ENCODE measurements at regions not wholly inside any gene's neighbourhood (a gene's known extent, or its start where the extent isn't known, plus 50 kb on each side); places are given as distances from the start of the nearest gene placed in this dataset.

DNA sequence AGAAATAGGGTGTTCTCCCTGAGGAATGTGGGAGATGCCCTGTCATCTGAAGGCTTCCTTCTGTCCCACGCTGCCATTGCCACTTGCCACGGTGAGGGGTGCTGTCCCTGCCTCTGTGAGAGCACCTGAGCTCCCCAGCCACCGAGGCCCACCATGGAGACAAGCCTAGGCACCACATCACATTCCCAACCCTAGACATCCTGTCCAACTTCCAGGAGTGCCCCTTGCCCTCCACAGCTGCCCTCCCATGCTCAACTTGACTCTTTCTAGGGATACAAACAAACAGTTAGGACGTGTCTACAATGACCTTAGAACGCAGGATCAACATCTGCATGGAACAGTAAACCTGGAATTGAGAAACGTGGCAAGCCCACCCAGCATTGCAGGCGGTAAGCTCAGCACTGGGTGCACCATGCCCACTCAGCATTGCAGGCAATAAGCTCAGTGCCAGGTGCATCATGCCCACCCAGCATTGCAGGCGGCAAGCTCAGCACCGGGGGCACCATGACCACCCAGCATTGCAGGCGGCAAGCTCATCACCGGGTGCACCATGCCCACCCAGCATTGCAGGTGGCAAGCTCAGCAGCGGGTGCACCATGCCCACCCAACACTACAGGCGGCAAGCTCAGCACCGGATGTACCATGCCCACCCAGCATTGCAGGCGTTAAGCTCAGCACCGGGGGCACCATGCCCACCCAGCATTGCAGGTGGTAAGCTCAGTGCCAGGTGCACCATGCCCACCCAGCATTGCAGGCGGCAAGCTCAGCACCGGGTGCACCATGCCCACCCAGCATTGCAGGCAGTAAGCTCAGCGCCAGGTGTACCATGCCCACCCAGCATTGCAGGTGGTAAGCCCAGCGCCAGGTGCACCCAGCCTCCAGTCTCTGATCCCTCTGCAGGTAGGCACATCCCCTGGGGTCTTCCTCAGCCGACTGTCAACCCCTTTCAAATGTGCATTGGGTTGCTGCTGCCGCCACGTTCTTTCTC lies 1463.9 kb downstream of the TBC1D22A start:
- Histone ChIP-seq H3K27ac (ENCODE audit: extremely low read length, insufficient read depth, low read length) (no peak overlapping the region), H3K79me2 (ENCODE audit: insufficient read depth, low read length) (no peaks in the 10 kb centered on the region), H3K4me2 (ENCODE audit: low read depth, low read length) (no peak overlapping the region), H3K4me3 (replicated peaks in 1 of 3; ENCODE audit: insufficient read depth in 1 of 3, low read depth in 2 of 3, low read length in 3 of 3) (no peak overlapping the region), H3K9me3 (ENCODE audit: low read length) (no peaks in the 10 kb centered on the region), H4K20me1 (ENCODE audit: insufficient read depth, low read length) (no peaks in the 10 kb centered on the region), H3K36me3 (replicated peaks in 1 of 2; ENCODE audit: control insufficient read depth in 1 of 2, insufficient read depth in 2 of 2, low read length in 2 of 2) (no peaks in the 10 kb centered on the region), H3K27me3 (ENCODE audit: control insufficient read depth in 1 of 2, insufficient read depth in 2 of 2, low read length in 2 of 2) (peaks cover 0 to 3% of the 10 kb centered on the region in 2 experiments; a peak in 4 of 5 replicates), H3K9ac (ENCODE audit: insufficient read depth, low read depth, low read length) (no peak overlapping the region), H2AFZ (ENCODE audit: low read length) (no peak overlapping the region), H3K4me1 (ENCODE audit: insufficient read depth, low read length) (no peaks in the 10 kb centered on the region)
- no peak for ATAC-seq
- ChIA-PET POLR2A (no interaction called here), CTCF (ENCODE audit: low intra/inter-chr PET ratio, low total read pairs) (no interaction called here)
- intact Hi-C loops (cut with micrococcal nuclease; ENCODE audit: unreplicated experiment): no loop called here
- TF ChIP-seq PCBP1 (IDR thresholded peaks at IDR 0.05; ENCODE audit: borderline replicate concordance, low read depth, low read length) (no peak), ZNF337 (CRISPR knock-in tag; IDR thresholded peaks at IDR 0.05; ENCODE audit: borderline replicate concordance, low read depth) (no peak), ZSCAN9 (CRISPR knock-in tag; IDR thresholded peaks at IDR 0.05; ENCODE audit: borderline replicate concordance) (no peak), SKI (IDR thresholded peaks at IDR 0.05; ENCODE audit: partially characterized antibody) (no peak), PRDM4 (CRISPR knock-in tag; IDR thresholded peaks at IDR 0.05; ENCODE audit: borderline replicate concordance) (no peak), ATF3 (CRISPR knock-in tag; IDR thresholded peaks at IDR 0.05) (no peak), NFIC (IDR thresholded peaks at IDR 0.05; ENCODE audit: low read length) (no peak), TBX3 (IDR thresholded peaks at IDR 0.05; ENCODE audit: borderline replicate concordance) (no peak), CENPT (CRISPR knock-in tag; IDR thresholded peaks at IDR 0.05; ENCODE audit: low read depth) (no peak), ARNT2 (CRISPR knock-in tag; IDR thresholded peaks at IDR 0.05; ENCODE audit: low read depth) (no peak), ATAD3A (CRISPR knock-in tag; IDR thresholded peaks at IDR 0.05) (no peak), CENPX (CRISPR knock-in tag; IDR thresholded peaks at IDR 0.05) (no peak), ZNF790 (CRISPR knock-in tag; IDR thresholded peaks at IDR 0.05; ENCODE audit: borderline replicate concordance) (no peak), NR0B2 (CRISPR knock-in tag; IDR thresholded peaks at IDR 0.05) (no peak), MIXL1 (CRISPR knock-in tag; IDR thresholded peaks at IDR 0.05) (no peak)
- TF ChIP-seq, protein P1, sequence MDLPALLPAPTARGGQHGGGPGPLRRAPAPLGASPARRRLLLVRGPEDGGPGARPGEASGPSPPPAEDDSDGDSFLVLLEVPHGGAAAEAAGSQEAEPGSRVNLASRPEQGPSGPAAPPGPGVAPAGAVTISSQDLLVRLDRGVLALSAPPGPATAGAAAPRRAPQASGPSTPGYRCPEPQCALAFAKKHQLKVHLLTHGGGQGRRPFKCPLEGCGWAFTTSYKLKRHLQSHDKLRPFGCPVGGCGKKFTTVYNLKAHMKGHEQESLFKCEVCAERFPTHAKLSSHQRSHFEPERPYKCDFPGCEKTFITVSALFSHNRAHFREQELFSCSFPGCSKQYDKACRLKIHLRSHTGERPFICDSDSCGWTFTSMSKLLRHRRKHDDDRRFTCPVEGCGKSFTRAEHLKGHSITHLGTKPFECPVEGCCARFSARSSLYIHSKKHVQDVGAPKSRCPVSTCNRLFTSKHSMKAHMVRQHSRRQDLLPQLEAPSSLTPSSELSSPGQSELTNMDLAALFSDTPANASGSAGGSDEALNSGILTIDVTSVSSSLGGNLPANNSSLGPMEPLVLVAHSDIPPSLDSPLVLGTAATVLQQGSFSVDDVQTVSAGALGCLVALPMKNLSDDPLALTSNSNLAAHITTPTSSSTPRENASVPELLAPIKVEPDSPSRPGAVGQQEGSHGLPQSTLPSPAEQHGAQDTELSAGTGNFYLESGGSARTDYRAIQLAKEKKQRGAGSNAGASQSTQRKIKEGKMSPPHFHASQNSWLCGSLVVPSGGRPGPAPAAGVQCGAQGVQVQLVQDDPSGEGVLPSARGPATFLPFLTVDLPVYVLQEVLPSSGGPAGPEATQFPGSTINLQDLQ (CRISPR knock-in tag; IDR thresholded peaks at IDR 0.05): no peak
- TF ChIP-seq, protein P2, sequence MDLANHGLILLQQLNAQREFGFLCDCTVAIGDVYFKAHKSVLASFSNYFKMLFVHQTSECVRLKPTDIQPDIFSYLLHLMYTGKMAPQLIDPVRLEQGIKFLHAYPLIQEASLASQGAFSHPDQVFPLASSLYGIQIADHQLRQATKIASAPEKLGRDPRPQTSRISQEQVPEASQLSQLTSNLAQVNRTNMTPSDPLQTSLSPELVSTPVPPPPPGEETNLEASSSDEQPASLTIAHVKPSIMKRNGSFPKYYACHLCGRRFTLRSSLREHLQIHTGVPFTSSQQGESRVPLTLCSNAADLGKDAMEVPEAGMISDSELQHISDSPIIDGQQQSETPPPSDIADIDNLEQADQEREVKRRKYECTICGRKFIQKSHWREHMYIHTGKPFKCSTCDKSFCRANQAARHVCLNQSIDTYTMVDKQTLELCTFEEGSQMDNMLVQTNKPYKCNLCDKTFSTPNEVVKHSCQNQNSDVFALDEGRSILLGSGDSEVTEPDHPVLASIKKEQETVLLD (CRISPR knock-in tag; IDR thresholded peaks at IDR 0.05; ENCODE audit: low read depth): no peak
- DNase-seq (ENCODE audit: low spot score): no peak
- FAIRE-seq: no peak
- in situ Hi-C loops (cut with HindIII; ENCODE audit: extremely low pct_ligation_motif_present, low pct_unique_long_range_greater_than_20kb): no loop called here
- no TSS peak for BruUV-seq (replicated peaks)
- WGBS (ENCODE audit: low lambda C conversion rate): 24% methylated on average over 13 of the region's 23 CpGs

All from HepG2 (cell line).